ENCODE measurements at regions not wholly inside any gene's neighbourhood (a gene's known extent, or its start where the extent isn't known, plus 50 kb on each side); places are given as distances from the start of the nearest gene placed in this dataset.

GRCh38 chrX:13955975-13956374, 73.7 kb downstream of the GEMIN8 start:
- no peaks in the 10 kb centered on the region for H3K36me3 ChIP-seq (ENCODE audit: control insufficient read depth in 4 of 4, insufficient read depth in 3 of 4, low read depth in 1 of 4, low read length in 3 of 4)
- 95% methylated on average over 3 of the region's 3 CpGs for WGBS
- TF ChIP-seq RAD21 (IDR thresholded peaks at IDR 0.05) (no peak), FOXA1 (IDR thresholded peaks at IDR 0.05) (no peak), HNF4A (conservative IDR thresholded peaks at IDR 0.05) (no peak), EGR1 (IDR thresholded peaks at IDR 0.05; ENCODE audit: low read depth in 2 of 2) (no peak), FOXA2 (IDR thresholded peaks at IDR 0.05) (no peak), NR2F2 (IDR thresholded peaks at IDR 0.05) (no peak), CTCF (IDR thresholded peaks at IDR 0.05; ENCODE audit: low read depth, low read length, missing input control) (no peak), JUND (IDR thresholded peaks at IDR 0.05) (no peak), GABPA (IDR thresholded peaks at IDR 0.05 in 1 of 2, conservative IDR thresholded peaks at IDR 0.05 in 1 of 2) (no peak), ZBTB33 (IDR thresholded peaks at IDR 0.05) (no peak), TAF1 (conservative IDR thresholded peaks at IDR 0.05) (no peak), SP1 (IDR thresholded peaks at IDR 0.05) (no peak), RXRA (IDR thresholded peaks at IDR 0.05) (no peak), REST (IDR thresholded peaks at IDR 0.05) (no peak), YY1 (IDR thresholded peaks at IDR 0.05) (no peak), HNF4G (IDR thresholded peaks at IDR 0.05) (no peak), ATF3 (IDR thresholded peaks at IDR 0.05) (no peak)
- no peak for DNase-seq (ENCODE audit: low spot score)
- peaks cover 0 to 2% (median 0%) of the 10 kb centered on the region in 4 donors for H3K9me3 ChIP-seq (ENCODE audit: control insufficient read depth in 4 of 4, low read length in 3 of 4)
- H3K27me3 ChIP-seq (ENCODE audit: control insufficient read depth in 4 of 4, insufficient read depth in 4 of 4, low read length in 3 of 4): no peaks in the 10 kb centered on the region
- no peak overlapping the region for H3K27ac ChIP-seq (ENCODE audit: low read depth in 1 of 2, low read length in 2 of 2)
- no peaks in the 10 kb centered on the region for H3K4me1 ChIP-seq (ENCODE audit: control insufficient read depth in 4 of 4, insufficient read depth in 4 of 4, low read length in 3 of 4)
- H3K4me3 ChIP-seq (ENCODE audit: low read depth in 1 of 3, low read length in 3 of 3): no peak overlapping the region
- H3K9ac ChIP-seq (ENCODE audit: low read depth in 1 of 2, low read length in 2 of 2): no peak overlapping the region

- peaks cover 0 to 2% (median 0%) of the 10 kb centered on the region in 4 donors for H3K9me3 ChIP-seq (ENCODE audit: control insufficient read depth in 4 of 4, low read length in 3 of 4)
- H3K4me3 ChIP-seq (ENCODE audit: low read depth in 1 of 3, low read length in 3 of 3): no peak overlapping the region
- no peak overlapping the region for H3K27ac ChIP-seq (ENCODE audit: low read depth in 1 of 2, low read length in 2 of 2)
- WGBS: 77% methylated on average over 6 of the region's 6 CpGs
- H3K9ac ChIP-seq (ENCODE audit: low read depth in 1 of 2, low read length in 2 of 2): no peak overlapping the region
- DNase-seq (ENCODE audit: low spot score): no peak
- no peaks in the 10 kb centered on the region for H3K4me1 ChIP-seq (ENCODE audit: control insufficient read depth in 4 of 4, insufficient read depth in 4 of 4, low read length in 3 of 4)
- no peaks in the 10 kb centered on the region for H3K27me3 ChIP-seq (ENCODE audit: control insufficient read depth in 4 of 4, insufficient read depth in 4 of 4, low read length in 3 of 4)
- no peaks in the 10 kb centered on the region for H3K36me3 ChIP-seq (ENCODE audit: control insufficient read depth in 4 of 4, insufficient read depth in 3 of 4, low read depth in 1 of 4, low read length in 3 of 4)
- TF ChIP-seq FOXA1 (IDR thresholded peaks at IDR 0.05): no peak
- no peak for TF ChIP-seq HNF4A (conservative IDR thresholded peaks at IDR 0.05)
- TF ChIP-seq NR2F2 (IDR thresholded peaks at IDR 0.05): no peak
- TF ChIP-seq EGR1 (IDR thresholded peaks at IDR 0.05; ENCODE audit: low read depth in 2 of 2): no peak
- TF ChIP-seq CTCF (IDR thresholded peaks at IDR 0.05; ENCODE audit: low read depth, low read length, missing input control): no peak
These were observed 74.5 kb downstream of the GEMIN8 start for GRCh38 chrX:13955095-13955647.

Measured in liver (tissue), 8 donors.